OCI-LY3 (cell line): ENCODE measurements at regions not wholly inside any gene's neighbourhood (a gene's known extent, or its start where the extent isn't known, plus 50 kb on each side); places are given as distances from the start of the nearest gene placed in this dataset.

Source experiments
- H2AFZ ChIP-seq: fragments of 200-600, 300-600 bp; shearing (Covaris generic); 2 replicates; pipeline ENCODE4 v1.6.0; 2014; ENCODE audit warnings: antibody characterized with exemption, low read depth, low read length
- H3K27ac ChIP-seq: fragments of 200-600, 300-600 bp; sonication (generic); 2 replicates; pipeline ENCODE4 v1.5.1; 2014; ENCODE audit warnings: mild to moderate bottlenecking, low read length, moderate library complexity, mixed read lengths
- H3K27me3 ChIP-seq: fragments of 200-600, 300-600 bp; sonication (generic); 2 replicates; pipeline ENCODE4 v1.6.1; 2014; ENCODE audit warnings: low read depth, low read length, mixed read lengths
- H3K36me3 ChIP-seq: fragments of 200-600, 300-600 bp; sonication (generic); replicated peaks from 2 replicates; pipeline ENCODE3; 2014; ENCODE audit warnings: low read depth, low read length, mixed read lengths
- H3K4me1 ChIP-seq: fragments of 300-600, 200-600 bp; sonication (generic); 2 replicates; pipeline ENCODE4 v1.6.1; 2014; ENCODE audit warnings: low read length, mixed read lengths
- H3K4me2 ChIP-seq: fragments of 200-600, 300-600 bp; sonication (generic); 2 replicates; pipeline ENCODE4 v1.6.1; 2014; ENCODE audit warnings: low read length, mixed read lengths
- H3K4me3 ChIP-seq: fragments of 300-600, 200-600 bp; sonication (generic); 2 replicates; pipeline ENCODE4 v1.5.1; 2014; ENCODE audit warnings: antibody characterized with exemption, mild to moderate bottlenecking, low read length, moderate library complexity
- H3K79me2 ChIP-seq: fragments of 300-600, 200-600 bp; shearing (Covaris generic); 2 replicates; pipeline ENCODE4 v1.6.1; 2014; ENCODE audit warnings: mild to moderate bottlenecking, low read length, mixed read lengths
- H3K9ac ChIP-seq: fragments of 300-600, 200-600 bp; shearing (Covaris generic); 2 replicates; pipeline ENCODE4 v1.6.0; 2014; ENCODE audit warnings: mild to moderate bottlenecking, low read length, moderate library complexity
- H3K9me3 ChIP-seq: fragments of 200-600, 300-600 bp; shearing (Covaris generic); 2 replicates; pipeline ENCODE4 v1.6.1; 2014; ENCODE audit warnings: low read length, mixed read lengths; ENCODE audit not compliant: insufficient read depth
- H4K20me1 ChIP-seq: fragments of 200-600, 300-600 bp; sonication (generic); 2 replicates; pipeline ENCODE4 v1.6.1; 2016; ENCODE audit warnings: low read length, mixed read lengths; ENCODE audit not compliant: insufficient read depth
- CTCF ChIP-seq: fragments of 200-600, 300-600 bp; sonication (generic); IDR thresholded peaks from 2 replicates; pipeline ENCODE4 v1.5.1; 2014; ENCODE audit warnings: antibody characterized with exemption, low read length, low read depth
- EZH2phosphoT487 ChIP-seq: fragments of 200-600 bp; shearing (Covaris generic); IDR thresholded peaks from 2 replicates; pipeline ENCODE4 v1.6.1; 2018; ENCODE audit warnings: antibody characterized with exemption, mixed run types, low read depth

- H3K9me3 ChIP-seq, result no peaks in the 10 kb centered on the region
- H2AFZ ChIP-seq, result no peak overlapping the region
- no peak overlapping the region for H3K27ac ChIP-seq
- no peak overlapping the region for H3K9ac ChIP-seq
- H3K36me3 ChIP-seq, result no peaks in the 10 kb centered on the region
- H3K4me1 ChIP-seq, result no peaks in the 10 kb centered on the region
- H3K79me2 ChIP-seq, result no peaks in the 10 kb centered on the region
- H3K4me2 ChIP-seq, result no peak overlapping the region
- H3K4me3 ChIP-seq, result no peak overlapping the region
- TF ChIP-seq CTCF (no peak), EZH2phosphoT487 (no peak)
- H3K27me3 ChIP-seq, result peaks cover 3% of the 10 kb centered on the region; the same call in 1 of the 2 replicates
- H4K20me1 ChIP-seq, result no peaks in the 10 kb centered on the region
Measured at GRCh38 chr10:3277566-3277965, 105.0 kb upstream of the PITRM1 start.

- Histone ChIP-seq H3K79me2 (no peaks in the 10 kb centered on the region), H3K27me3 (0 out of 2 replicates have a peak, but pooled peaks cover 3% of the 10 kb centered on the region), H3K9ac (no peak overlapping the region), H3K27ac (no peak overlapping the region), H3K4me3 (no peak overlapping the region), H3K36me3 (no peaks in the 10 kb centered on the region), H3K4me1 (no peaks in the 10 kb centered on the region), H3K9me3 (no peaks in the 10 kb centered on the region), H3K4me2 (no peak overlapping the region), H2AFZ (no peak overlapping the region), H4K20me1 (no peaks in the 10 kb centered on the region)
- TF ChIP-seq CTCF, result no peak
- no peak for TF ChIP-seq EZH2phosphoT487
Measured at GRCh38 chr10:3274414-3274813, 101.8 kb upstream of the PITRM1 start.

- Histone ChIP-seq H3K4me3 (no peak overlapping the region), H3K4me1 (no peaks in the 10 kb centered on the region), H3K27ac (no peak overlapping the region), H3K36me3 (no peaks in the 10 kb centered on the region), H3K27me3 (0 out of 2 replicates have a peak, but pooled peaks cover 3% of the 10 kb centered on the region), H3K4me2 (no peak overlapping the region), H4K20me1 (no peaks in the 10 kb centered on the region), H3K79me2 (no peaks in the 10 kb centered on the region), H3K9ac (no peak overlapping the region), H3K9me3 (no peaks in the 10 kb centered on the region), H2AFZ (no peak overlapping the region)
- TF ChIP-seq EZH2phosphoT487 (no peak), CTCF (no peak)
Measured at GRCh38 chr10:3273966-3274365, 101.4 kb upstream of the PITRM1 start.

GRCh38 chr10:3272300-3272699 is 99.7 kb upstream of the PITRM1 start:
- no peak overlapping the region for H3K9ac ChIP-seq
- no peaks in the 10 kb centered on the region for H3K4me1 ChIP-seq
- H3K4me3 ChIP-seq, result no peak overlapping the region
- H3K27ac ChIP-seq, result no peak overlapping the region
- H3K79me2 ChIP-seq, result no peaks in the 10 kb centered on the region
- H3K9me3 ChIP-seq, result no peaks in the 10 kb centered on the region
- H2AFZ ChIP-seq, result no peak overlapping the region
- 0 out of 2 replicates have a peak, but pooled peaks cover 3% of the 10 kb centered on the region for H3K27me3 ChIP-seq
- TF ChIP-seq CTCF (no peak), EZH2phosphoT487 (no peak)
- no peak overlapping the region for H3K4me2 ChIP-seq
- H3K36me3 ChIP-seq, result no peaks in the 10 kb centered on the region
- H4K20me1 ChIP-seq, result no peaks in the 10 kb centered on the region
